H1 (cell line): ENCODE measurements at regions not wholly inside any gene's neighbourhood (a gene's known extent, or its start where the extent isn't known, plus 50 kb on each side); places are given as distances from the start of the nearest gene placed in this dataset.

Experiments used
- CTCF ChIA-PET: fragments of 300-600 bp; sonication (Branson Sonifier 250); formaldehyde crosslinking; loops from one replicate; lab custom pipeline; 2021; ENCODE audit not compliant: partially characterized antibody; lab: Charles Lee
- POLR2A ChIA-PET: fragments of 300-600 bp; sonication (Branson Sonifier 250); formaldehyde crosslinking; loops from one replicate; lab custom pipeline; 2021; ENCODE audit warnings: inconsistent platforms; ENCODE audit not compliant: partially characterized antibody; lab: Charles Lee
- DNase-seq, 2 experiments: peaks; one replicate each; pipeline versions ENCODE4 v3.0.0 to v3.0.0-alpha.2; 2010 to 2022; ENCODE audit warnings: low spot score in 2 of 2, low read depth in 1 of 2, mixed read lengths in 1 of 2
- FAIRE-seq: peaks from 2 replicates; lab custom pipeline; 2011; peaks lifted over from hg19 to GRCh38; lab: Jason Lieb, UNC
- H2AFZ ChIP-seq: 2 replicates; pipeline ENCODE4 v1.8.1; 2012; ENCODE audit warnings: low read length, inconsistent platforms
- H2AK5ac ChIP-seq: 2 replicates; pipeline ENCODE4 v1.6.1; 2013; ENCODE audit warnings: low read depth, low read length
- H2BK120ac ChIP-seq: replicated peaks from 2 replicates; pipeline ENCODE3; 2013; ENCODE audit warnings: low read depth, low read length, inconsistent platforms
- H2BK12ac ChIP-seq: 2 replicates; pipeline ENCODE4 v1.6.1; 2013; ENCODE audit warnings: low read depth, low read length
- H2BK15ac ChIP-seq: 2 replicates; pipeline ENCODE4 v1.6.1; 2013; ENCODE audit warnings: low read length
- H2BK20ac ChIP-seq: 2 replicates; pipeline ENCODE4 v1.6.1; 2013; ENCODE audit warnings: low read length
- H2BK5ac ChIP-seq: 2 replicates; pipeline ENCODE4 v1.6.1; 2013; ENCODE audit warnings: low read depth, low read length
- H3K14ac ChIP-seq: 2 replicates; pipeline ENCODE4 v1.6.1; 2013; ENCODE audit warnings: inconsistent platforms; ENCODE audit not compliant: insufficient read length
- H3K18ac ChIP-seq: 2 replicates; pipeline ENCODE4 v1.6.1; 2013; ENCODE audit warnings: low read length; ENCODE audit errors: extremely low read depth
- H3K23ac ChIP-seq: 2 replicates; pipeline ENCODE4 v1.6.1; 2013; ENCODE audit warnings: inconsistent platforms; ENCODE audit not compliant: insufficient read length
- H3K23me2 ChIP-seq: 2 replicates; pipeline ENCODE4 v1.6.1; 2013; ENCODE audit warnings: low read depth, low read length
- H3K27ac ChIP-seq: 2 replicates; pipeline ENCODE4 v1.6.1; 2011; ENCODE audit warnings: low read depth, low read length, inconsistent platforms
- H3K27me3 ChIP-seq, 4 experiments: replicated peaks in 1 of 4; 1 replicate in 1 of 4; 2 replicates in 3 of 4; pipeline versions ENCODE4 v1.6.1 to v1.8.1; 2011 to 2013; ENCODE audit warnings: low read length in 3 of 4, mild to moderate bottlenecking in 3 of 4, inconsistent platforms in 2 of 4, mixed read lengths in 2 of 4, moderate library complexity in 1 of 4; ENCODE audit not compliant: control insufficient read depth in 3 of 4, insufficient read depth in 3 of 4; ENCODE audit errors: extremely low read depth in 1 of 4
- H3K36me3 ChIP-seq, 4 experiments: 2 replicates each; pipeline versions ENCODE4 v1.6.1 to v1.8.1; 2011 to 2013; ENCODE audit warnings: mild to moderate bottlenecking in 4 of 4, low read length in 3 of 4, moderate library complexity in 2 of 4, control low read depth in 1 of 4, inconsistent platforms in 1 of 4; ENCODE audit not compliant: insufficient read depth in 4 of 4, control insufficient read depth in 2 of 4
- H3K4ac ChIP-seq: replicated peaks from 2 replicates; pipeline ENCODE3; 2013; ENCODE audit warnings: low read length, low read depth, mixed read lengths, inconsistent platforms; ENCODE audit not compliant: insufficient read length
- H3K4me1 ChIP-seq, 4 experiments: replicated peaks in 1 of 4; 1 replicate in 1 of 4; 2 replicates in 3 of 4; pipeline versions ENCODE4 v1.6.1 to v1.8.1; 2011 to 2013; ENCODE audit warnings: low read length in 3 of 4, inconsistent platforms in 2 of 4, mixed read lengths in 1 of 4; ENCODE audit not compliant: insufficient read depth in 4 of 4, control insufficient read depth in 3 of 4
- H3K4me2 ChIP-seq, 2 experiments: 2 replicates each; pipeline versions ENCODE4 v1.6.1 to v1.8.1; 2011 to 2013; ENCODE audit warnings: low read depth in 2 of 2, low read length in 2 of 2, control low read depth in 1 of 2, inconsistent platforms in 1 of 2, mild to moderate bottlenecking in 1 of 2; ENCODE audit not compliant: insufficient read depth in 1 of 2
- H3K4me3 ChIP-seq, 4 experiments: fragments of 200-600, 300-600 bp in 1 of 4; sonication (generic), shearing (Covaris generic), sonication (Bioruptor Twin) in 1 of 4; 2 replicates each; pipeline versions ENCODE4 v1.5.1 to v1.8.1; 2011 to 2016; ENCODE audit warnings: low read length in 4 of 4, low read depth in 3 of 4, control low read depth in 2 of 4, inconsistent platforms in 2 of 4, mild to moderate bottlenecking in 2 of 4, mixed read lengths in 1 of 4, moderate library complexity in 1 of 4; ENCODE audit not compliant: insufficient read depth in 2 of 4; ENCODE audit errors: extremely low read depth in 1 of 4
- H3K56ac ChIP-seq: replicated peaks from 2 replicates; pipeline ENCODE3; 2013; ENCODE audit warnings: low read depth, mild to moderate bottlenecking, mixed read lengths, low read length, inconsistent platforms; ENCODE audit not compliant: insufficient read length
- H3K79me1 ChIP-seq: 2 replicates; pipeline ENCODE4 v1.6.1; 2013; ENCODE audit warnings: low read depth, low read length, control low read depth
- H3K79me2 ChIP-seq, 2 experiments: 2 replicates each; pipeline versions ENCODE4 v1.6.1 to v1.8.1; 2012 to 2013; ENCODE audit warnings: low read length in 2 of 2, mild to moderate bottlenecking in 2 of 2, inconsistent platforms in 1 of 2; ENCODE audit not compliant: insufficient read depth in 2 of 2, control insufficient read depth in 1 of 2
- H3K9ac ChIP-seq, 4 experiments: replicated peaks in 1 of 4; 1 replicate in 1 of 4; 2 replicates in 3 of 4; pipeline versions ENCODE4 v1.6.1 to v1.8.1; 2011 to 2013; ENCODE audit warnings: low read depth in 3 of 4, low read length in 3 of 4, control low read depth in 2 of 4, mild to moderate bottlenecking in 2 of 4, moderate library complexity in 2 of 4, inconsistent platforms in 1 of 4; ENCODE audit errors: extremely low read depth in 1 of 4
- H3K9me3 ChIP-seq, 2 experiments: 2 replicates each; pipeline versions ENCODE4 v1.6.1 to v1.8.1; 2012 to 2013; ENCODE audit warnings: mild to moderate bottlenecking in 2 of 2, moderate library complexity in 2 of 2, control low read depth in 1 of 2, inconsistent platforms in 1 of 2, low read depth in 1 of 2, low read length in 1 of 2, mixed read lengths in 1 of 2; ENCODE audit not compliant: insufficient read depth in 2 of 2
- H4K20me1 ChIP-seq, 2 experiments: replicated peaks in 1 of 2; 2 replicates each; pipeline versions ENCODE3 to v1.8.1; 2011 to 2013; ENCODE audit warnings: inconsistent platforms in 2 of 2, low read length in 2 of 2, mild to moderate bottlenecking in 1 of 2; ENCODE audit not compliant: insufficient read depth in 2 of 2, control insufficient read depth in 1 of 2
- H4K5ac ChIP-seq: 2 replicates; pipeline ENCODE4 v1.6.1; 2013; ENCODE audit warnings: low read length, low read depth, mixed read lengths, inconsistent platforms; ENCODE audit not compliant: insufficient read length
- H4K8ac ChIP-seq: 2 replicates; pipeline ENCODE4 v1.8.0; 2013; ENCODE audit warnings: mild to moderate bottlenecking, moderate library complexity, low read length, inconsistent platforms; ENCODE audit not compliant: insufficient read depth; ENCODE audit errors: extremely low read depth
- H4K91ac ChIP-seq: replicated peaks from 2 replicates; pipeline ENCODE3; 2013; ENCODE audit warnings: low read length, mixed read lengths, inconsistent platforms; ENCODE audit not compliant: insufficient read length
- KDM5A ChIP-seq: fragments of 200-600 bp; IDR thresholded peaks from 2 replicates; pipeline ENCODE4 v1.7.1; 2012; ENCODE audit warnings: mild to moderate bottlenecking, low read length, inconsistent platforms, mixed read lengths
- PHF8 ChIP-seq: fragments of 200-600 bp; sonication (generic); conservative IDR thresholded peaks from 2 replicates; pipeline ENCODE4 v1.7.1; 2012; ENCODE audit warnings: low read depth, mild to moderate bottlenecking, inconsistent platforms, low read length, moderate library complexity
- RBBP5 ChIP-seq: IDR thresholded peaks from 2 replicates; pipeline ENCODE4 v1.7.1; 2012; ENCODE audit warnings: low read depth, mild to moderate bottlenecking, inconsistent platforms, low read length, moderate library complexity, borderline replicate concordance
- RXRA ChIP-seq: IDR thresholded peaks from 2 replicates; pipeline ENCODE4 v1.6.1; 2011; ENCODE audit warnings: low read depth, mild to moderate bottlenecking, low read length, moderate library complexity; ENCODE audit not compliant: insufficient read depth
- SIRT6 ChIP-seq: IDR thresholded peaks from one replicate; pipeline ENCODE4 v1.7.1; 2012; ENCODE audit warnings: low read length, inconsistent platforms
- SRF ChIP-seq: IDR thresholded peaks from 2 replicates; pipeline ENCODE4 v1.6.1; 2011; ENCODE audit warnings: mild to moderate bottlenecking, low read depth, low read length, moderate library complexity
- TCF12 ChIP-seq: IDR thresholded peaks from 2 replicates; pipeline ENCODE4 v1.6.1; 2011; ENCODE audit warnings: low read depth, mild to moderate bottlenecking, low read length
- ZNF274 ChIP-seq: IDR thresholded peaks from 2 replicates; pipeline ENCODE4 v1.7.0; 2012; ENCODE audit warnings: low read length, borderline replicate concordance; ENCODE audit errors: extremely low read depth
- WGBS, 2 experiments: shearing (Covaris generic) in 1 of 2; methylation state at CpG; one replicate each; pipeline versions ENCODE4 v1.1.6 to v1.1.7; 2013 to 2015; ENCODE audit warnings: low lambda C conversion rate in 2 of 2, mixed read lengths in 2 of 2, inconsistent platforms in 1 of 2, low coverage in 1 of 2, missing lambda C conversion rate in 1 of 2; ENCODE audit not compliant: insufficient replicate concordance in 2 of 2, insufficient coverage in 1 of 2, insufficient read length in 1 of 2; ENCODE audit errors: extremely low coverage in 1 of 2, missing lambda C conversion rate in 1 of 2; 5-methylcytosine and 5-hydroxymethylcytosine counted together

- no peak overlapping the region for H3K23ac ChIP-seq
- H4K8ac ChIP-seq = no peak overlapping the region
- no peak overlapping the region for H2AK5ac ChIP-seq
- H3K18ac ChIP-seq = no peak overlapping the region
- no peak overlapping the region for H4K5ac ChIP-seq
- H3K4ac ChIP-seq = no peak overlapping the region
- CTCF ChIA-PET = interaction anchor here (1.9 to 3.5 kb wide), 4 partner anchors 9 to 337 kb away, joined by 5 to 16 read pairs (median 13); no protein-coding TSS in a partner anchor
- H3K79me2 ChIP-seq = no peaks in the 10 kb centered on the region
- no peaks in the 10 kb centered on the region for H3K9me3 ChIP-seq
- no peak for DNase-seq
- WGBS, 2 experiments = 93% methylated on average over 2 of the region's 2 CpGs; no CpG with 5 or more reads in 1 of the 2 experiments
- H2BK5ac ChIP-seq = no peak overlapping the region
- H2AFZ ChIP-seq = no peak overlapping the region
- H3K4me2 ChIP-seq = no peak overlapping the region
- H2BK20ac ChIP-seq = no peak overlapping the region
- no peak overlapping the region for H3K9ac ChIP-seq
- no peak overlapping the region for H2BK120ac ChIP-seq
- H4K91ac ChIP-seq = no peak overlapping the region
- no peaks in the 10 kb centered on the region for H3K27me3 ChIP-seq
- no peak overlapping the region for H2BK15ac ChIP-seq
- no peak overlapping the region for H2BK12ac ChIP-seq
- POLR2A ChIA-PET = no interaction called here
- H3K4me3 ChIP-seq = no peak overlapping the region
- H3K27ac ChIP-seq = no peak overlapping the region
- no peaks in the 10 kb centered on the region for H3K23me2 ChIP-seq
- FAIRE-seq = no peak
- no peak overlapping the region for H3K56ac ChIP-seq
- H4K20me1 ChIP-seq = no peaks in the 10 kb centered on the region
- H3K4me1 ChIP-seq = no peaks in the 10 kb centered on the region; a peak in 1 of 7 replicates
- no peak overlapping the region for H3K14ac ChIP-seq
- TF ChIP-seq TCF12 (no peak), RXRA (no peak), ZNF274 (no peak), KDM5A (no peak), PHF8 (no peak), RBBP5 (no peak), SRF (no peak), SIRT6 (no peak)
- H3K36me3 ChIP-seq = no peaks in the 10 kb centered on the region
- H3K79me1 ChIP-seq = no peaks in the 10 kb centered on the region
Measured at GRCh38 chr1:115475252-115475651, 137.2 kb upstream of the NGF start.
